GM12873 (cell line): ENCODE measurements at regions not wholly inside any gene's neighbourhood (a gene's known extent, or its start where the extent isn't known, plus 50 kb on each side); places are given as distances from the start of the nearest gene placed in this dataset.

Experiments
- CTCF ChIP-seq: IDR thresholded peaks from 2 replicates; pipeline ENCODE4 v1.5.1; 2012; ENCODE audit warnings: low read depth, mild to moderate bottlenecking, moderate library complexity, low read length, control low read depth; ENCODE audit not compliant: insufficient read depth; ENCODE audit errors: missing control alignments

- TF ChIP-seq CTCF = no peak
These were observed 131.8 kb downstream of the MREG start for GRCh38 chr2:215881582-215881981.

GRCh38 chr2:215880970-215881369 lies 132.4 kb downstream of the MREG start:
- TF ChIP-seq CTCF = no peak

- TF ChIP-seq CTCF = no peak
These were observed 133.1 kb downstream of the MREG start for GRCh38 chr2:215879977-215880940.

GRCh38 chr2:215879331-215879730 lies 134.0 kb downstream of the MREG start:
- no peak for TF ChIP-seq CTCF

- no peak for TF ChIP-seq CTCF
These were observed 134.8 kb downstream of the MREG start for GRCh38 chr2:215878476-215879063.

GRCh38 chr2:215876937-215877238 lies 136.5 kb downstream of the MREG start:
- TF ChIP-seq CTCF = no peak

GRCh38 chr2:215876139-215876936 lies 137.0 kb downstream of the MREG start:
- TF ChIP-seq CTCF = no peak
